HFFc6 (cell line): ENCODE measurements at regions not wholly inside any gene's neighbourhood (a gene's known extent, or its start where the extent isn't known, plus 50 kb on each side); places are given as distances from the start of the nearest gene placed in this dataset.

Experiments used
- DNase-seq: peaks from one replicate; pipeline ENCODE4 v3.0.0-alpha.2; 2018
- H3K27ac Mint-ChIP-seq: 2 replicates; pipeline ENCODE4 v1.8.0; 2020; ENCODE audit warnings: mild to moderate bottlenecking, mixed read lengths
- H3K27me3 Mint-ChIP-seq: 2 replicates; pipeline ENCODE4 v1.8.0; 2021; ENCODE audit warnings: mild to moderate bottlenecking, moderate library complexity, mixed read lengths; ENCODE audit not compliant: insufficient read depth
- H3K36me3 Mint-ChIP-seq: 2 replicates; pipeline ENCODE4 v1.8.0; 2021; ENCODE audit warnings: low read depth, mixed read lengths
- H3K4me1 Mint-ChIP-seq: 2 replicates; pipeline ENCODE4 v1.8.0; 2020; ENCODE audit warnings: low read depth, mixed read lengths
- H3K4me3 Mint-ChIP-seq: 2 replicates; pipeline ENCODE4 v1.8.0; 2020; ENCODE audit warnings: mild to moderate bottlenecking, moderate library complexity, mixed read lengths
- H3K9me3 Mint-ChIP-seq: 2 replicates; pipeline ENCODE4 v1.8.0; 2020; ENCODE audit warnings: mild to moderate bottlenecking, mixed read lengths
- CTCF ChIP-seq: fragments of 200-600 bp; sonication (generic); IDR thresholded peaks from 2 replicates; pipeline ENCODE4 v1.5.0; 2021; ENCODE audit warnings: antibody characterized with exemption, mild to moderate bottlenecking

GRCh38 chr12:70989232-70989631, 68.7 kb upstream of the PTPRR start:
- TF ChIP-seq CTCF: no peak
- Mint-ChIP-seq H3K4me1 (no peaks in the 10 kb centered on the region), H3K9me3 (peaks cover 36% of the 10 kb centered on the region), H3K27ac (no peak overlapping the region), H3K4me3 (no peak overlapping the region), H3K27me3 (no peaks in the 10 kb centered on the region), H3K36me3 (no peaks in the 10 kb centered on the region; the same call in 1 of the 2 replicates)
- no peak for DNase-seq

DNA sequence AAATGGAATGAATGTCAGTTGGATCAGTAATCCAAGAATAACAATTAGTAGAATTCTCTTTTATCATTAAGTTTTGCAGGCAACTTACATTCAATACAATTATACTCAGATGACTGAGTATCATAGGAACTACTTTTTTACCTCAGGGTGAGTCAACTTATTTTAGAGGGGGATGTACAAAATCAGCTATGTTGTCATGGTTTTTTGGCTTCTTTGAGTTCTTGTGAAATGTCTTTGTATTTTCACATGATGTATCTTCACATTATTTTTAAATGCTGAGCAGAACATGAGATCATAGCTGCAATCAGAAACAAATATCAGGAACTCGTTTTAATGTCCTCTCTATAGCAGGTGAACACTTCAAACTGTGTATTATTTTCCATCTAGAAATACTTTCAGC, 65.3 kb upstream of the PTPRR start:
- Mint-ChIP-seq H3K27ac (no peak overlapping the region), H3K4me1 (no peaks in the 10 kb centered on the region), H3K4me3 (no peak overlapping the region), H3K27me3 (no peaks in the 10 kb centered on the region), H3K9me3 (peaks cover 32% of the 10 kb centered on the region), H3K36me3 (no peaks in the 10 kb centered on the region; the same call in 1 of the 2 replicates)
- TF ChIP-seq CTCF: no peak
- no peak for DNase-seq

DNA sequence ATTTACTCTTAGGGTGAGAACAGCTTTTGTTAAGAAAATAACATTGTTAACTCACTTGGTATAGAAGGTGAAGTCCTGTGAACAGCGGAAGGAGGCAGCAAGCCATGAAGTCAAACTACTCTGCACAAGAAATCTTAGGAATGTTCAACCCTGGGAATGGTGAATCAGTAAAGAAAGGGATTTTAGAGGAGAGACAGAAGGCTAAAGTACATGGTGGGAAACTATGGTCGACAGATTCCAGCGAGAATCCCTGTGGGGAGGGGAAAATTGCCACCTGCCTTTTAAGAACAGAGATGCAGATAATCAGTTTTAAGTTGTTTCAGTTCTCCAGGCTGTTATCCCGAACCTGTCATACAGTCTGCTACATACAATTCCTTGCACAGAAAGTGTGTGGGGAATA, 63.2 kb upstream of the PTPRR start:
- Mint-ChIP-seq H3K27me3 (no peaks in the 10 kb centered on the region), H3K4me1 (no peaks in the 10 kb centered on the region), H3K36me3 (no peaks in the 10 kb centered on the region; the same call in 1 of the 2 replicates), H3K9me3 (peaks cover 33% of the 10 kb centered on the region), H3K4me3 (no peak overlapping the region), H3K27ac (no peak overlapping the region)
- no peak for TF ChIP-seq CTCF
- no peak for DNase-seq

DNA sequence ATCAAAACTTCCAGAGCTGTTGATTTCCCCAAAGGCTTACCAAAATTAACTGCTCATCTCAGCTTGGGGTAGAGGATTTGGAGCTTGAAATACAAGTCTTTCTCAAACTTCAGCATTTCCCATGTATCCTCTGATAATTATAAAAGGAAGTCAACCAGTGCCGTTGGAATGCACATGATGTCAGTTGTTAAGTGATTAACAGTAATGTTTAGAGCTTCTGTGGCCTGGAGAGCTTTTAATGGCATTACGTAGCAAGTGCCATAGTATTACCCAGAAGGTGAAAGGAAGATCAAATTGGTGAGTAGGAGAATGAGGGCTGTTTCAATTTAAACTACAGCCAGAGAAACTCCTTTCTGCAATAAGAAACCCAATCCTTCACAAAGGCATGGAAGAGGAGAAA, 62.5 kb upstream of the PTPRR start:
- Mint-ChIP-seq H3K36me3 (no peaks in the 10 kb centered on the region; the same call in 1 of the 2 replicates), H3K9me3 (peaks cover 28% of the 10 kb centered on the region), H3K4me3 (no peak overlapping the region), H3K4me1 (no peaks in the 10 kb centered on the region), H3K27me3 (no peaks in the 10 kb centered on the region), H3K27ac (no peak overlapping the region)
- TF ChIP-seq CTCF: no peak
- DNase-seq: no peak

- no peak overlapping the region for H3K27ac Mint-ChIP-seq
- TF ChIP-seq CTCF: no peak
- H3K4me1 Mint-ChIP-seq: no peaks in the 10 kb centered on the region
- H3K9me3 Mint-ChIP-seq: peaks cover 27% of the 10 kb centered on the region
- H3K36me3 Mint-ChIP-seq: no peaks in the 10 kb centered on the region; the same call in 1 of the 2 replicates
- H3K27me3 Mint-ChIP-seq: no peaks in the 10 kb centered on the region
- H3K4me3 Mint-ChIP-seq: no peak overlapping the region
- no peak for DNase-seq
These were observed 61.7 kb upstream of the PTPRR start for GRCh38 chr12:70982286-70982685.
